NT2/D1 (cell line): ENCODE measurements at regions not wholly inside any gene's neighbourhood (a gene's known extent, or its start where the extent isn't known, plus 50 kb on each side); places are given as distances from the start of the nearest gene placed in this dataset.

Experiments
- SUZ12 ChIP-seq: IDR thresholded peaks from 2 replicates; pipeline ENCODE4 v1.6.1; 2011; ENCODE audit not compliant: insufficient read length, insufficient read depth; ENCODE audit errors: extremely low read depth
- YY1 ChIP-seq: IDR thresholded peaks from 2 replicates; pipeline ENCODE4 v1.6.1; 2011; ENCODE audit not compliant: insufficient read length, insufficient read depth

DNA sequence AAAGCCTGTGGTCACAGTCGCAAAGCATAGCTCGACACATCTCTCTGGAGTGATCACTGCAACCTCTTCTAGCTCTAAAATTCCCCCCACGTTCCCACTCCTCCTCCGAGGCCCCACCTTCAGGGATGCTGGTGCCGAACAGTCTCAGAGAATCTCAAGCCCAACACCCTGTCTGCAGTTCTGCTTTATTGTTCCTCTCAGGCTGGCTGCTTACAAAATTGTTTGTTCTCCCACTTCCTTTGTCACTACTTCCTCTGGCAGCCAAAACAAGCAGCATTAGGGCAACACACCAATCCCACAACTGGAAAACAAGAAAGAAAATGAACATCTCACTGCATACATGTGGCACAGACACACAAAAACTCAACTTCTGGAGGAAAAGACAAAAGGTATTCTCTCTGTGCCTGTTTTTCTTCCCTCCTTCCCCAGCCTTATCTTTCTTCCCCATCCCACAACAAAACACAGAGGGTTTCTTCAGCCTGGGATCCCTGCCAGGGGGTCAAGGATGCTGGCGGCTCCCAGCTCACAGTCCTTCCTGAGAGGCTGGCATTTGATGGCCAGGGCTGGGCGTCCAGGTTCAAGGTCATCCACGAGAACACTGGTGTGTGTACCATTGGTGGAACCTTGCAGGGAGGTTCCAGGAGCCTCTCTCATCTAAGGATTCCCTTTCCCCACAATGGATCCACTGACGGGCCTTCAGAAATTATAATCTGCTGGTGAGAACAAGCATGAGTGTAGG is 108.4 kb downstream of the TMCO5A start:
- TF ChIP-seq YY1 (no peak), SUZ12 (no peak)
